ENCODE measurements at regions not wholly inside any gene's neighbourhood (a gene's known extent, or its start where the extent isn't known, plus 50 kb on each side); places are given as distances from the start of the nearest gene placed in this dataset.

DNA sequence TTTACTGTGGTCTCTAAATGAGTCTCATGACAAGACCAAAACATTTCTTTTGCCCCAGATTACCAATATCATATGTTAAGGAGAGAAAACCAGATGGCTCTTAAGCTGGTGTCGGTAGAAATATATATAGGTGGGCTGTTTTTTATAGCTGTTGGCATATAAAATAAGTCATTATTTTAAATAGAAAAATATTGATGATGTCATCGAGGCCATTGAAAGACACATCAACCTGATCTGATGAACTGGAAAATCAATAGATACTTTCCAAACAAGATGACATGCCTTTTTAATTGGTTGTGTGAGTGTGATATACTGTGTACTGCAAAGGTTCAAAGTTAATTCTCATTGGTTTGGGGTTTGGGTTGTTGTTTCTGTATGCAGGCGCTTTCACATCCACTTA, 617.3 kb downstream of the CCDC171 start:
- TF ChIP-seq, protein P1, sequence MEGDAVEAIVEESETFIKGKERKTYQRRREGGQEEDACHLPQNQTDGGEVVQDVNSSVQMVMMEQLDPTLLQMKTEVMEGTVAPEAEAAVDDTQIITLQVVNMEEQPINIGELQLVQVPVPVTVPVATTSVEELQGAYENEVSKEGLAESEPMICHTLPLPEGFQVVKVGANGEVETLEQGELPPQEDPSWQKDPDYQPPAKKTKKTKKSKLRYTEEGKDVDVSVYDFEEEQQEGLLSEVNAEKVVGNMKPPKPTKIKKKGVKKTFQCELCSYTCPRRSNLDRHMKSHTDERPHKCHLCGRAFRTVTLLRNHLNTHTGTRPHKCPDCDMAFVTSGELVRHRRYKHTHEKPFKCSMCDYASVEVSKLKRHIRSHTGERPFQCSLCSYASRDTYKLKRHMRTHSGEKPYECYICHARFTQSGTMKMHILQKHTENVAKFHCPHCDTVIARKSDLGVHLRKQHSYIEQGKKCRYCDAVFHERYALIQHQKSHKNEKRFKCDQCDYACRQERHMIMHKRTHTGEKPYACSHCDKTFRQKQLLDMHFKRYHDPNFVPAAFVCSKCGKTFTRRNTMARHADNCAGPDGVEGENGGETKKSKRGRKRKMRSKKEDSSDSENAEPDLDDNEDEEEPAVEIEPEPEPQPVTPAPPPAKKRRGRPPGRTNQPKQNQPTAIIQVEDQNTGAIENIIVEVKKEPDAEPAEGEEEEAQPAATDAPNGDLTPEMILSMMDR (optimal IDR thresholded peaks at IDR 0.05 in 1 of 3, IDR thresholded peaks at IDR 0.05 in 1 of 3, conservative IDR thresholded peaks at IDR 0.05 in 1 of 3; ENCODE audit: extremely low read depth in 1 of 3, insufficient read depth in 2 of 3, low read length in 3 of 3) = no peak
- no peak for TF ChIP-seq EZH2 (IDR thresholded peaks at IDR 0.05; ENCODE audit: low read length)
